Adrenal gland (tissue), 5 donors: ENCODE measurements at regions not wholly inside any gene's neighbourhood (a gene's known extent, or its start where the extent isn't known, plus 50 kb on each side); places are given as distances from the start of the nearest gene placed in this dataset.

Experiments used
- CTCF ChIP-seq, 6 experiments: fragments of 450-650 bp in 4 of 6; fragments of 200-600 bp in 2 of 6; sonication (generic) in 1 of 6; IDR thresholded peaks; 1 replicate in 5 of 6; 2 replicates in 1 of 6; pipeline versions ENCODE4 v1.5.1 to v1.8.0; 2016 to 2021; ENCODE audit warnings: antibody characterized with exemption in 6 of 6, mild to moderate bottlenecking in 2 of 6, moderate library complexity in 1 of 6
- POLR2A ChIP-seq, 2 donors: fragments of 450-650 bp; IDR thresholded peaks; one replicate each; pipeline ENCODE4 v1.6.1; 2017; ENCODE audit warnings: antibody characterized with exemption in 2 of 2, mild to moderate bottlenecking in 2 of 2, moderate library complexity in 1 of 2
- donor health status: DM: no; HTN: no; CAD: no.

DNA sequence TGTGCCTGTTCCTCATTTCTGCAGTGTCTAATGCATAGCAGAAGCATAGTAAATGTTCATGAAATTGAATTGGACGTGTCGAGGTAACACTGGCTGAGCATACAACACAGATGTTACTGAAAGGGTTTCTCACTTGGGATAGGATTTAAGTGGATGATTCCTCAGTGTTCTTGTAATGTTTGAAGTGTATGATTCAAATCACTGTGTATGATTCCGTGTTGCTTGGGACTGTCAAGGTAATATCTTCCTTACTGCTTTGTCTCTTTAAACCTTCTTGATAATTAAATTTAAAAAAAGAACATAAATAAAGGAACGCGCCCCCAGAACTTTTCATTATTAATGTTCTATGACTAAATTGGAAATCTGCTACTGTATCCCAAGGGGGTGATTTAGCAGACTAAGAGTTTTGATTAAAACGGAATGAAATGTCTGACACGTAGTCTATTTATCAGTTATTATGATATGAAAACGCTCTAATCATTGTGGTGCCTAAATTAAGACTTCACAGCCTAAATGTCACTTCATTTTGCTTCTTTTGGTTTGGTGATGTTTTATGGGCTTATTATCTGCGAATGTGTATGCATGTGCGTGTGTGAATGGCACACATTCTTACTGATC lies 696.9 kb upstream of the EPHA5 start:
- TF ChIP-seq CTCF (IDR thresholded peaks at IDR 0.05) (no peak), POLR2A (IDR thresholded peaks at IDR 0.05) (no peak)
